Testis (tissue), 2 donors: ENCODE measurements at regions not wholly inside any gene's neighbourhood (a gene's known extent, or its start where the extent isn't known, plus 50 kb on each side); places are given as distances from the start of the nearest gene placed in this dataset.

Experiments
- POLR2A ChIP-seq: fragments of 450-650 bp; IDR thresholded peaks from one replicate; pipeline ENCODE4 v1.6.1; 2017; ENCODE audit warnings: antibody characterized with exemption, mild to moderate bottlenecking, moderate library complexity
- TF ChIP-seq, protein P1 (sequence below), 3 experiments: fragments of 450-650 bp in 2 of 3; fragments of 200-600 bp in 1 of 3; sonication (generic) in 1 of 3; IDR thresholded peaks; one replicate each; pipeline ENCODE4 v1.5.1; 2016 to 2019; ENCODE audit warnings: antibody characterized with exemption in 3 of 3, mild to moderate bottlenecking in 2 of 3, moderate library complexity in 1 of 3

DNA sequence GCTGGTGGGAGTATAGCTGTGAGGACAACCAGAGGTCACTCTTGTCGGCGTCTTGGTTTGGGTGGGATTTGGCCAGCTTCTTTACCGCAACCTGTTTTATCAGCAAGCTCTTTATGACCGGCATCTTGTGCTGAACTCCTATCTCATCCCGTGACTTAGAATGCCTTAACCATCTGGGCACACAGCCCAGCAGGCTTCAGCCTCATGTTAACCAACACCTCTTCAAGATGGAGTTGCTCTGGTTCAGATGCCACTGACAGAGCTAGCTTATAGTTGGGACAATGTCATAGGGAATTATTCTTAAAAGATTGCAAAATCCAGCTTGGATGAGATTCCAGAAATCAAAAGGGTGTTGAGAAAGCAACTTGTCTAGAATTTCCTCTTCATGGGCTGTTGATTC is 377.1 kb upstream of the AMELY start:
- TF ChIP-seq, protein P1, sequence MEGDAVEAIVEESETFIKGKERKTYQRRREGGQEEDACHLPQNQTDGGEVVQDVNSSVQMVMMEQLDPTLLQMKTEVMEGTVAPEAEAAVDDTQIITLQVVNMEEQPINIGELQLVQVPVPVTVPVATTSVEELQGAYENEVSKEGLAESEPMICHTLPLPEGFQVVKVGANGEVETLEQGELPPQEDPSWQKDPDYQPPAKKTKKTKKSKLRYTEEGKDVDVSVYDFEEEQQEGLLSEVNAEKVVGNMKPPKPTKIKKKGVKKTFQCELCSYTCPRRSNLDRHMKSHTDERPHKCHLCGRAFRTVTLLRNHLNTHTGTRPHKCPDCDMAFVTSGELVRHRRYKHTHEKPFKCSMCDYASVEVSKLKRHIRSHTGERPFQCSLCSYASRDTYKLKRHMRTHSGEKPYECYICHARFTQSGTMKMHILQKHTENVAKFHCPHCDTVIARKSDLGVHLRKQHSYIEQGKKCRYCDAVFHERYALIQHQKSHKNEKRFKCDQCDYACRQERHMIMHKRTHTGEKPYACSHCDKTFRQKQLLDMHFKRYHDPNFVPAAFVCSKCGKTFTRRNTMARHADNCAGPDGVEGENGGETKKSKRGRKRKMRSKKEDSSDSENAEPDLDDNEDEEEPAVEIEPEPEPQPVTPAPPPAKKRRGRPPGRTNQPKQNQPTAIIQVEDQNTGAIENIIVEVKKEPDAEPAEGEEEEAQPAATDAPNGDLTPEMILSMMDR (IDR thresholded peaks at IDR 0.05): no peak
- TF ChIP-seq POLR2A: no peak
